ENCODE measurements at regions not wholly inside any gene's neighbourhood (a gene's known extent, or its start where the extent isn't known, plus 50 kb on each side); places are given as distances from the start of the nearest gene placed in this dataset.

GRCh38 chr10:4057021-4057420 lies 272.0 kb upstream of the KLF6 start:
- Histone ChIP-seq H3K36me3 (ENCODE audit: low read depth, missing control alignments) (no peaks in the 10 kb centered on the region), H3K27me3 (no peaks in the 10 kb centered on the region), H3K4me3 (no peak overlapping the region), H3K27ac (peak overlapping the region in 1 of 2 donors; percentile 19), H3K4me1 (peaks cover 20% of the 10 kb centered on the region), H3K9me3 (no peaks in the 10 kb centered on the region)
- 81% methylated on average over 6 of the region's 6 CpGs for WGBS, 2 donors
- no peak for DNase-seq
- TF ChIP-seq CTCF (IDR thresholded peaks at IDR 0.05): no peak
- no peak for TF ChIP-seq POLR2A (IDR thresholded peaks at IDR 0.05)
- intact Hi-C loops (cut with DNase I; ENCODE audit: low total_unique reads): no loop called here

- no peak for TF ChIP-seq POLR2A (IDR thresholded peaks at IDR 0.05)
- no peak for TF ChIP-seq CTCF (IDR thresholded peaks at IDR 0.05)
- Histone ChIP-seq H3K27ac (no peak overlapping the region), H3K4me3 (no peak overlapping the region), H3K36me3 (ENCODE audit: low read depth, missing control alignments) (no peaks in the 10 kb centered on the region), H3K4me1 (peaks cover 19% of the 10 kb centered on the region), H3K9me3 (no peaks in the 10 kb centered on the region), H3K27me3 (no peaks in the 10 kb centered on the region)
- no peak for DNase-seq
- intact Hi-C loops (cut with DNase I; ENCODE audit: low total_unique reads): no loop called here
- 90 to 92% methylated on average over 6 of the region's 6 CpGs for WGBS, 2 donors
These were observed 269.8 kb upstream of the KLF6 start for GRCh38 chr10:4054656-4055435.

GRCh38 chr10:4053940-4054339 lies 268.9 kb upstream of the KLF6 start:
- TF ChIP-seq POLR2A (IDR thresholded peaks at IDR 0.05) (no peak), CTCF (IDR thresholded peaks at IDR 0.05) (no peak)
- no peak overlapping the region for H3K4me3 ChIP-seq
- intact Hi-C loops (cut with DNase I; ENCODE audit: low total_unique reads): no loop called here
- peaks cover 16% of the 10 kb centered on the region for H3K4me1 ChIP-seq
- H3K36me3 ChIP-seq (ENCODE audit: low read depth, missing control alignments): no peaks in the 10 kb centered on the region
- no peaks in the 10 kb centered on the region for H3K27me3 ChIP-seq
- 80 to 88% methylated on average over 8 of the region's 8 CpGs for WGBS, 2 donors
- no peak for DNase-seq
- no peak overlapping the region for H3K27ac ChIP-seq
- no peaks in the 10 kb centered on the region for H3K9me3 ChIP-seq

- H3K36me3 ChIP-seq (ENCODE audit: low read depth, missing control alignments): no peaks in the 10 kb centered on the region
- intact Hi-C loops (cut with DNase I; ENCODE audit: low total_unique reads): no loop called here
- no peaks in the 10 kb centered on the region for H3K27me3 ChIP-seq
- H3K4me1 ChIP-seq: peaks cover 15% of the 10 kb centered on the region
- no peak for DNase-seq
- TF ChIP-seq POLR2A (IDR thresholded peaks at IDR 0.05) (no peak), CTCF (IDR thresholded peaks at IDR 0.05) (no peak)
- H3K27ac ChIP-seq: peak overlapping the region; percentile 60 to 82
- H3K9me3 ChIP-seq: no peaks in the 10 kb centered on the region
- WGBS, 2 donors: 37 to 47% methylated on average over 8 to 9 of the region's 9 CpGs
- no peak overlapping the region for H3K4me3 ChIP-seq
These were observed 266.7 kb upstream of the KLF6 start for GRCh38 chr10:4051641-4052151.

Data from testis (tissue), 2 donors.